ENCODE measurements at regions not wholly inside any gene's neighbourhood (a gene's known extent, or its start where the extent isn't known, plus 50 kb on each side); places are given as distances from the start of the nearest gene placed in this dataset.

DNA sequence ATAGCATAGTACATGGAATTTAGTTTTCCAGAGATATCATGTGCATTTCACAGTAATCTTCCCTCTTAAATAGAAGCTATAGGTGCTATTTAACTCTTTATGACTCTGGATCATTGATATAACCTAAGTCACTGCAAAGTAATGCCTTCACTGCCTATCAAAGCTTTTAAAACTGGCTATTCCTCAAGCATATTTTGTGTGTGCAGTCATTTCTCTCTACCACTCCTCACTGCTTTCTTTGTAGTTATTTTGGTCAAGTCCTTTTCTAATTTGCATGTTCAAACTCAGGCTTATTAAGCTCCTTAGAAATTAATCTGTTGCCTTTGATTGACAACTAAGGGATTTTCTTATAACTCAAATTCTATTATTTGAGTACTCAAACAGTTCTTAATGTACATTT, 79.4 kb upstream of the PLEKHG7 start:
- TF ChIP-seq GATA3 (IDR thresholded peaks at IDR 0.05; ENCODE audit: low read depth, low read length) (no peak), GATA2 (IDR thresholded peaks at IDR 0.05; ENCODE audit: low read depth, low read length) (no peak)
